ENCODE measurements at regions not wholly inside any gene's neighbourhood (a gene's known extent, or its start where the extent isn't known, plus 50 kb on each side); places are given as distances from the start of the nearest gene placed in this dataset.

DNA sequence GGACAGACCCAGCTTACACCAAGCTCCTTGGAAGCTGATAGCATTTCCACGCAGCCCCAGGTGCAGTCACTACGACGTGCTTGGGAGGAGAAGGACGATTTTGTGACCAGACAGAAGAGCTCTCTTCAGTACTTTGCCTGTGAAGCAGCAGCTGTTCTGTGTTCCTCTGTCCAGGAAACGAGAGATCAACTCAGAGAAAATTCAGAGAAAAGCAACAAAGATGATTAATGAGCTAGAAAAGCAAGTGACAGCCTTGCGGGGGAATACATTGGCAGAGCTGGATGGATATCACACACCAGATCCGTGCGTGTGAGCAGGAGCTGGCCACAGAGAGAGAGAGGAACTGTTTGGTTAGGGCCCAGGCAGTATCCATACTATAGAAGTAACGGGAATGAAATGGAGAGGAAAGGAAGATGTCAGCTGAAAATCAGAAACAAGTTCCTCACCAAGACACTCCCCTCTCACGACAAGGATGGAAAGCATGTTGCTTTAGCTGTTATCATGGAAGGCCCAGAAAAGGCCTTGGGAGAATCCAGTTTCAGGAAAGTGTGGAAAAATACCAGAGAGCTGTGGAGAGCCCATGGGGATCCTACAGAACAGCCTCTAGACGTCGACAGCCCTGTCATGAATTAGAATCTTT is 106.2 kb downstream of the TOMM20 start:
- peaks cover 8% of the 10 kb centered on the region for H3F3A ChIP-seq (replicated peaks; ENCODE audit: insufficient read depth)
- H4K20me1 ChIP-seq (ENCODE audit: insufficient read depth): no peaks in the 10 kb centered on the region
- H3K4me1 ChIP-seq (ENCODE audit: control insufficient read depth in 1 of 2, insufficient read depth in 2 of 2, low read depth in 1 of 2, low read length in 1 of 2): no peaks in the 10 kb centered on the region; a peak in 1 of 4 replicates
- no peak overlapping the region for H3K4me2 ChIP-seq
- CTCF ChIA-PET: interaction anchor here (1.1 kb wide), 1 partner anchor 19 kb away, joined by 3 read pairs; no protein-coding TSS in a partner anchor
- no peak overlapping the region for H3K9ac ChIP-seq
- no peaks in the 10 kb centered on the region for H3K9me2 ChIP-seq
- H3K27me3 ChIP-seq (ENCODE audit: insufficient read depth): no peaks in the 10 kb centered on the region
- H2AFZ ChIP-seq (ENCODE audit: low read depth): no peak overlapping the region
- H3K36me3 ChIP-seq (replicated peaks in 1 of 2; ENCODE audit: control insufficient read depth in 1 of 2, insufficient read depth in 2 of 2, low read length in 1 of 2): peaks cover 0 to 3% of the 10 kb centered on the region in 2 experiments
- POLR2A ChIA-PET: no interaction called here
- H3K27ac ChIP-seq (ENCODE audit: low read depth in 2 of 2, low read length in 1 of 2): no peak overlapping the region
- H3K4me3 ChIP-seq (ENCODE audit: low read depth in 2 of 2, low read length in 1 of 2): no peak overlapping the region
- H3K79me2 ChIP-seq (ENCODE audit: insufficient read depth): no peaks in the 10 kb centered on the region
- DNase-seq: no peak
- no peaks in the 10 kb centered on the region for H3K9me3 ChIP-seq
- 88% methylated on average over 12 of the region's 12 CpGs for WGBS (ENCODE audit: low lambda C conversion rate)
- TF ChIP-seq, protein P1, sequence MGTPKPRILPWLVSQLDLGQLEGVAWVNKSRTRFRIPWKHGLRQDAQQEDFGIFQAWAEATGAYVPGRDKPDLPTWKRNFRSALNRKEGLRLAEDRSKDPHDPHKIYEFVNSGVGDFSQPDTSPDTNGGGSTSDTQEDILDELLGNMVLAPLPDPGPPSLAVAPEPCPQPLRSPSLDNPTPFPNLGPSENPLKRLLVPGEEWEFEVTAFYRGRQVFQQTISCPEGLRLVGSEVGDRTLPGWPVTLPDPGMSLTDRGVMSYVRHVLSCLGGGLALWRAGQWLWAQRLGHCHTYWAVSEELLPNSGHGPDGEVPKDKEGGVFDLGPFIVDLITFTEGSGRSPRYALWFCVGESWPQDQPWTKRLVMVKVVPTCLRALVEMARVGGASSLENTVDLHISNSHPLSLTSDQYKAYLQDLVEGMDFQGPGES (IDR thresholded peaks at IDR 0.05; ENCODE audit: low read depth, low read length): no peak
- TF ChIP-seq, protein P2, sequence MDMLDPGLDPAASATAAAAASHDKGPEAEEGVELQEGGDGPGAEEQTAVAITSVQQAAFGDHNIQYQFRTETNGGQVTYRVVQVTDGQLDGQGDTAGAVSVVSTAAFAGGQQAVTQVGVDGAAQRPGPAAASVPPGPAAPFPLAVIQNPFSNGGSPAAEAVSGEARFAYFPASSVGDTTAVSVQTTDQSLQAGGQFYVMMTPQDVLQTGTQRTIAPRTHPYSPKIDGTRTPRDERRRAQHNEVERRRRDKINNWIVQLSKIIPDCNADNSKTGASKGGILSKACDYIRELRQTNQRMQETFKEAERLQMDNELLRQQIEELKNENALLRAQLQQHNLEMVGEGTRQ (IDR thresholded peaks at IDR 0.05; ENCODE audit: borderline replicate concordance, low read depth, low read length): no peak
- TF ChIP-seq, protein P3, sequence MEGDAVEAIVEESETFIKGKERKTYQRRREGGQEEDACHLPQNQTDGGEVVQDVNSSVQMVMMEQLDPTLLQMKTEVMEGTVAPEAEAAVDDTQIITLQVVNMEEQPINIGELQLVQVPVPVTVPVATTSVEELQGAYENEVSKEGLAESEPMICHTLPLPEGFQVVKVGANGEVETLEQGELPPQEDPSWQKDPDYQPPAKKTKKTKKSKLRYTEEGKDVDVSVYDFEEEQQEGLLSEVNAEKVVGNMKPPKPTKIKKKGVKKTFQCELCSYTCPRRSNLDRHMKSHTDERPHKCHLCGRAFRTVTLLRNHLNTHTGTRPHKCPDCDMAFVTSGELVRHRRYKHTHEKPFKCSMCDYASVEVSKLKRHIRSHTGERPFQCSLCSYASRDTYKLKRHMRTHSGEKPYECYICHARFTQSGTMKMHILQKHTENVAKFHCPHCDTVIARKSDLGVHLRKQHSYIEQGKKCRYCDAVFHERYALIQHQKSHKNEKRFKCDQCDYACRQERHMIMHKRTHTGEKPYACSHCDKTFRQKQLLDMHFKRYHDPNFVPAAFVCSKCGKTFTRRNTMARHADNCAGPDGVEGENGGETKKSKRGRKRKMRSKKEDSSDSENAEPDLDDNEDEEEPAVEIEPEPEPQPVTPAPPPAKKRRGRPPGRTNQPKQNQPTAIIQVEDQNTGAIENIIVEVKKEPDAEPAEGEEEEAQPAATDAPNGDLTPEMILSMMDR (IDR thresholded peaks at IDR 0.05): no peak
- TF ChIP-seq POLR2AphosphoS5 (IDR thresholded peaks at IDR 0.05; ENCODE audit: low read depth, low read length) (no peak), SMC3 (IDR thresholded peaks at IDR 0.05; ENCODE audit: low read depth, low read length) (no peak)

- H2AFZ ChIP-seq (ENCODE audit: low read depth): no peak overlapping the region
- POLR2A ChIA-PET: no interaction called here
- H3K27ac ChIP-seq (ENCODE audit: low read depth in 2 of 2, low read length in 1 of 2): no peak overlapping the region
- peaks cover 8% of the 10 kb centered on the region for H3F3A ChIP-seq (replicated peaks; ENCODE audit: insufficient read depth)
- DNase-seq: no peak
- no peaks in the 10 kb centered on the region; a peak in 1 of 4 replicates for H3K4me1 ChIP-seq (ENCODE audit: control insufficient read depth in 1 of 2, insufficient read depth in 2 of 2, low read depth in 1 of 2, low read length in 1 of 2)
- H3K9me3 ChIP-seq: no peaks in the 10 kb centered on the region
- no peak overlapping the region for H3K9ac ChIP-seq
- no peaks in the 10 kb centered on the region for H3K9me2 ChIP-seq
- no peaks in the 10 kb centered on the region for H3K27me3 ChIP-seq (ENCODE audit: insufficient read depth)
- no peak for TF ChIP-seq SMC3 (IDR thresholded peaks at IDR 0.05; ENCODE audit: low read depth, low read length)
- TF ChIP-seq USF1 (IDR thresholded peaks at IDR 0.05; ENCODE audit: borderline replicate concordance, low read depth): no peak
- no peak for TF ChIP-seq MXI1 (IDR thresholded peaks at IDR 0.05; ENCODE audit: low read depth, low read length)
- TF ChIP-seq MEF2A (IDR thresholded peaks at IDR 0.05; ENCODE audit: borderline replicate concordance, low read depth): no peak
- TF ChIP-seq, protein P1 (IDR thresholded peaks at IDR 0.05; ENCODE audit: low read depth, low read length): no peak
- TF ChIP-seq, protein P4, sequence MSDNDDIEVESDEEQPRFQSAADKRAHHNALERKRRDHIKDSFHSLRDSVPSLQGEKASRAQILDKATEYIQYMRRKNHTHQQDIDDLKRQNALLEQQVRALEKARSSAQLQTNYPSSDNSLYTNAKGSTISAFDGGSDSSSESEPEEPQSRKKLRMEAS (IDR thresholded peaks at IDR 0.05; ENCODE audit: low read depth): no peak
- TF ChIP-seq YY1 (IDR thresholded peaks at IDR 0.05; ENCODE audit: low read depth): no peak
- TF ChIP-seq RCOR1 (IDR thresholded peaks at IDR 0.05; ENCODE audit: low read length): no peak
- TF ChIP-seq TCF12 (IDR thresholded peaks at IDR 0.05): no peak
- TF ChIP-seq EP300 (IDR thresholded peaks at IDR 0.05; ENCODE audit: borderline replicate concordance in 1 of 2, low read depth in 1 of 2, low read length in 1 of 2): no peak
- H3K4me3 ChIP-seq (ENCODE audit: low read depth in 2 of 2, low read length in 1 of 2): no peak overlapping the region
- CTCF ChIA-PET: interaction anchor here (1.1 kb wide), 1 partner anchor 20 kb away, joined by 3 read pairs; no protein-coding TSS in a partner anchor
- peaks cover 0 to 3% of the 10 kb centered on the region in 2 experiments for H3K36me3 ChIP-seq (replicated peaks in 1 of 2; ENCODE audit: control insufficient read depth in 1 of 2, insufficient read depth in 2 of 2, low read length in 1 of 2)
- no peaks in the 10 kb centered on the region for H4K20me1 ChIP-seq (ENCODE audit: insufficient read depth)
- no peak overlapping the region for H3K4me2 ChIP-seq
- H3K79me2 ChIP-seq (ENCODE audit: insufficient read depth): no peaks in the 10 kb centered on the region
- WGBS (ENCODE audit: low lambda C conversion rate): 84% methylated on average over 6 of the region's 7 CpGs
These were observed 106.8 kb downstream of the TOMM20 start for GRCh38 chr1:235021815-235022214.

Data from SK-N-SH (cell line).